GM12878 (cell line): ENCODE measurements at regions not wholly inside any gene's neighbourhood (a gene's known extent, or its start where the extent isn't known, plus 50 kb on each side); places are given as distances from the start of the nearest gene placed in this dataset.
A peak's percentile ranks its signal among the peaks of the same experiment; 100 is the strongest.

ENCODE experiments used
- BCL11A ChIP-seq: IDR thresholded peaks from 2 replicates; pipeline ENCODE4 v1.6.1; 2011; ENCODE audit warnings: low read depth, low read length
- CBX3 ChIP-seq: fragments of 200-600 bp; sonication (generic); IDR thresholded peaks from 2 replicates; pipeline ENCODE4 v1.6.1; 2016; ENCODE audit warnings: low read depth, borderline replicate concordance
- CREB1 ChIP-seq: IDR thresholded peaks from 2 replicates; pipeline ENCODE4 v1.6.1; 2012; ENCODE audit warnings: low read depth, mild to moderate bottlenecking, inconsistent platforms
- ETV6 ChIP-seq, 2 experiments: fragments of 450-650 bp in 1 of 2; IDR thresholded peaks in 1 of 2; conservative IDR thresholded peaks in 1 of 2; 2 replicates each; pipeline ENCODE4 v1.6.1; 2014; ENCODE audit warnings: antibody characterized with exemption in 1 of 2, borderline replicate concordance in 1 of 2, low read depth in 1 of 2, mild to moderate bottlenecking in 1 of 2, moderate library complexity in 1 of 2
- HDAC2 ChIP-seq: fragments of 200-600 bp; sonication (generic); IDR thresholded peaks from 2 replicates; pipeline ENCODE4 v1.6.1; 2017
- IKZF1 ChIP-seq: fragments of 450-650 bp; conservative IDR thresholded peaks from 2 replicates; pipeline ENCODE4 v1.6.1; 2017; ENCODE audit warnings: antibody characterized with exemption, mild to moderate bottlenecking
- IRF4 ChIP-seq: IDR thresholded peaks from 2 replicates; pipeline ENCODE4 v1.6.1; 2011; ENCODE audit warnings: low read depth, low read length
- JUND ChIP-seq: IDR thresholded peaks from 2 replicates; pipeline ENCODE4 v1.6.1; 2012; ENCODE audit warnings: low read depth, mild to moderate bottlenecking, low read length, improper control_type of control experiment, moderate library complexity
- MYB ChIP-seq: fragments of 150-350 bp; IDR thresholded peaks from 2 replicates; pipeline ENCODE4 v1.6.1; 2014; ENCODE audit warnings: mild to moderate bottlenecking, low read depth, low read length, borderline replicate concordance
- NBN ChIP-seq: fragments of 450-650 bp; IDR thresholded peaks from 2 replicates; pipeline ENCODE4 v1.6.1; 2016
- NFYB ChIP-seq: IDR thresholded peaks from 2 replicates; pipeline ENCODE4 v1.6.1; 2011; ENCODE audit warnings: low read depth, mild to moderate bottlenecking, low read length, improper control_type of control experiment, moderate library complexity; ENCODE audit not compliant: insufficient read depth
- POU2F2 ChIP-seq: IDR thresholded peaks from 3 replicates; pipeline ENCODE4 v1.6.1; 2011; ENCODE audit warnings: low read depth, mild to moderate bottlenecking, low read length, borderline replicate concordance
- RAD51 ChIP-seq: fragments of 450-650 bp; IDR thresholded peaks from 2 replicates; pipeline ENCODE4 v1.6.1; 2016; ENCODE audit warnings: moderate library complexity, mild to moderate bottlenecking, inconsistent platforms
- RCOR1 ChIP-seq: conservative IDR thresholded peaks from 2 replicates; pipeline ENCODE4 v1.6.1; 2012; ENCODE audit warnings: low read depth, low read length, improper control_type of control experiment
- SMAD1 ChIP-seq: fragments of 450-650 bp; IDR thresholded peaks from 2 replicates; pipeline ENCODE4 v1.6.1; 2018; ENCODE audit warnings: mild to moderate bottlenecking, low read depth; ENCODE audit not compliant: partially characterized antibody
- TF ChIP-seq, protein P1 (sequence below): fragments of 450-650 bp; formaldehyde crosslinking; IDR thresholded peaks from 2 replicates; pipeline ENCODE4 v1.4.0; 2022; ENCODE audit warnings: mild to moderate bottlenecking, moderate library complexity
- TF ChIP-seq, protein P2 (sequence below): fragments of 450-650 bp; IDR thresholded peaks from 2 replicates; pipeline ENCODE4 v1.6.1; 2017; ENCODE audit warnings: low read depth, mild to moderate bottlenecking, moderate library complexity
- TF ChIP-seq, protein P3 (sequence below): fragments of 450-650 bp; formaldehyde crosslinking; IDR thresholded peaks from 2 replicates; pipeline ENCODE4 v1.4.0; 2020; ENCODE audit warnings: mild to moderate bottlenecking, moderate library complexity
- TF ChIP-seq, protein P4 (sequence below): fragments of 450-650 bp; IDR thresholded peaks from 2 replicates; pipeline ENCODE4 v1.6.1; 2016; ENCODE audit warnings: mild to moderate bottlenecking

DNA sequence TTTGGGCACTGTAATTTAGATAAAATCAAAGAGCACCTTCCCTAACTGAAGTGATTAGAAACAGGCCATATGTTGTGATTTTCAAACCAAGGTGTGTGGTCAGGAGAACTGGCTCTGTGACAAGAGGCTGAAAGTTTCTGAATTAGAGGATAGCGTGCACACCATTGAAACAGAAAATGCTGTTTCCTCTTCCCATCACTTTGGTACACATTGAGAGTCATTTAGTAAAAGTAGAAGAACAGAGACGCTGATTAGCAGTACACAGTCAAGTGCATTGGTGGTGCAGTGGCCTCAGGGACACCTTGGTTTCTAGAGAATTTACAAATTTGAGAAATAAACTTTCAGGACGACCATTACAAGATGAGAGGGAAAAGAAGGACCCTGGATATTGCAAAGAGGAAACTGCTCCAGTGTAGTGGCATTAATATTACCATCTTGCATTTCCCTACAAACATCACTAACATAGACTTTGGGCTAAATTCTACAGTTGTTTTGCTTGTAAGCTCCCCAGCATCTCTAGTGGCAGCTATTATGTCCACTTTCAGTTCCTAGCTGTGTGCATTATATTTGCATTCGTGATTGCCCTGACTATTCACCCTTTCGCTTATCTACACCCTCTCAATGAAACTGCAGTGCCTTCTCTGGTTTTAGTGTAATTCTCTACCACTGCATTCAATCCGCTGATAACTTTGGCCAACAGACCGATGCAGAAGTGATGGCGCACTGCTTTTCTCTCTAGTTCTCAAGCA is 728.1 kb upstream of the GRM7 start (continued):
- TF ChIP-seq, protein P1, sequence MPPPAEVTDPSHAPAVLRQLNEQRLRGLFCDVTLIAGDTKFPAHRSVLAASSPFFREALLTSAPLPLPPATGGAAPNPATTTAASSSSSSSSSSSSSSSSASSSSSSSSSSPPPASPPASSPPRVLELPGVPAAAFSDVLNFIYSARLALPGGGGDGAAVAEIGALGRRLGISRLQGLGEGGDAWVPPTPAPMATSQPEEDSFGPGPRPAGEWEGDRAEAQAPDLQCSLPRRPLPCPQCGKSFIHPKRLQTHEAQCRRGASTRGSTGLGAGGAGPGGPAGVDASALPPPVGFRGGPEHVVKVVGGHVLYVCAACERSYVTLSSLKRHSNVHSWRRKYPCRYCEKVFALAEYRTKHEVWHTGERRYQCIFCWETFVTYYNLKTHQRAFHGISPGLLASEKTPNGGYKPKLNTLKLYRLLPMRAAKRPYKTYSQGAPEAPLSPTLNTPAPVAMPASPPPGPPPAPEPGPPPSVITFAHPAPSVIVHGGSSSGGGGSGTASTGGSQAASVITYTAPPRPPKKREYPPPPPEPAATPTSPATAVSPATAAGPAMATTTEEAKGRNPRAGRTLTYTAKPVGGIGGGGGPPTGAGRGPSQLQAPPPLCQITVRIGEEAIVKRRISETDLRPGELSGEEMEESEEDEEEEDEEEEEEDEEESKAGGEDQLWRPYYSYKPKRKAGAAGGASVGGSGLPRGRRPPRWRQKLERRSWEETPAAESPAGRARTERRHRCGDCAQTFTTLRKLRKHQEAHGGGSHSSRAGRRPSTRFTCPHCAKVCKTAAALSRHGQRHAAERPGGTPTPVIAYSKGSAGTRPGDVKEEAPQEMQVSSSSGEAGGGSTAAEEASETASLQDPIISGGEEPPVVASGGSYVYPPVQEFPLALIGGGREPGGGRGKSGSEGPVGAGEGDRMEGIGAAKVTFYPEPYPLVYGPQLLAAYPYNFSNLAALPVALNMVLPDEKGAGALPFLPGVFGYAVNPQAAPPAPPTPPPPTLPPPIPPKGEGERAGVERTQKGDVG = no peak
- TF ChIP-seq IRF4 = 0 out of 2 replicates have a peak, but pooled peaks have one; percentile 38
- no peak for TF ChIP-seq CREB1
- no peak for TF ChIP-seq NFYB
- TF ChIP-seq RCOR1 = no peak
- no peak for TF ChIP-seq HDAC2
- peak; percentile 81 for TF ChIP-seq BCL11A
- TF ChIP-seq, protein P2, sequence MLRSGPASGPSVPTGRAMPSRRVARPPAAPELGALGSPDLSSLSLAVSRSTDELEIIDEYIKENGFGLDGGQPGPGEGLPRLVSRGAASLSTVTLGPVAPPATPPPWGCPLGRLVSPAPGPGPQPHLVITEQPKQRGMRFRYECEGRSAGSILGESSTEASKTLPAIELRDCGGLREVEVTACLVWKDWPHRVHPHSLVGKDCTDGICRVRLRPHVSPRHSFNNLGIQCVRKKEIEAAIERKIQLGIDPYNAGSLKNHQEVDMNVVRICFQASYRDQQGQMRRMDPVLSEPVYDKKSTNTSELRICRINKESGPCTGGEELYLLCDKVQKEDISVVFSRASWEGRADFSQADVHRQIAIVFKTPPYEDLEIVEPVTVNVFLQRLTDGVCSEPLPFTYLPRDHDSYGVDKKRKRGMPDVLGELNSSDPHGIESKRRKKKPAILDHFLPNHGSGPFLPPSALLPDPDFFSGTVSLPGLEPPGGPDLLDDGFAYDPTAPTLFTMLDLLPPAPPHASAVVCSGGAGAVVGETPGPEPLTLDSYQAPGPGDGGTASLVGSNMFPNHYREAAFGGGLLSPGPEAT = no peak
- TF ChIP-seq POU2F2 = peak; percentile 74; the same call in 1 of the 3 replicates
- no peak for TF ChIP-seq SMAD1
- TF ChIP-seq, protein P3, sequence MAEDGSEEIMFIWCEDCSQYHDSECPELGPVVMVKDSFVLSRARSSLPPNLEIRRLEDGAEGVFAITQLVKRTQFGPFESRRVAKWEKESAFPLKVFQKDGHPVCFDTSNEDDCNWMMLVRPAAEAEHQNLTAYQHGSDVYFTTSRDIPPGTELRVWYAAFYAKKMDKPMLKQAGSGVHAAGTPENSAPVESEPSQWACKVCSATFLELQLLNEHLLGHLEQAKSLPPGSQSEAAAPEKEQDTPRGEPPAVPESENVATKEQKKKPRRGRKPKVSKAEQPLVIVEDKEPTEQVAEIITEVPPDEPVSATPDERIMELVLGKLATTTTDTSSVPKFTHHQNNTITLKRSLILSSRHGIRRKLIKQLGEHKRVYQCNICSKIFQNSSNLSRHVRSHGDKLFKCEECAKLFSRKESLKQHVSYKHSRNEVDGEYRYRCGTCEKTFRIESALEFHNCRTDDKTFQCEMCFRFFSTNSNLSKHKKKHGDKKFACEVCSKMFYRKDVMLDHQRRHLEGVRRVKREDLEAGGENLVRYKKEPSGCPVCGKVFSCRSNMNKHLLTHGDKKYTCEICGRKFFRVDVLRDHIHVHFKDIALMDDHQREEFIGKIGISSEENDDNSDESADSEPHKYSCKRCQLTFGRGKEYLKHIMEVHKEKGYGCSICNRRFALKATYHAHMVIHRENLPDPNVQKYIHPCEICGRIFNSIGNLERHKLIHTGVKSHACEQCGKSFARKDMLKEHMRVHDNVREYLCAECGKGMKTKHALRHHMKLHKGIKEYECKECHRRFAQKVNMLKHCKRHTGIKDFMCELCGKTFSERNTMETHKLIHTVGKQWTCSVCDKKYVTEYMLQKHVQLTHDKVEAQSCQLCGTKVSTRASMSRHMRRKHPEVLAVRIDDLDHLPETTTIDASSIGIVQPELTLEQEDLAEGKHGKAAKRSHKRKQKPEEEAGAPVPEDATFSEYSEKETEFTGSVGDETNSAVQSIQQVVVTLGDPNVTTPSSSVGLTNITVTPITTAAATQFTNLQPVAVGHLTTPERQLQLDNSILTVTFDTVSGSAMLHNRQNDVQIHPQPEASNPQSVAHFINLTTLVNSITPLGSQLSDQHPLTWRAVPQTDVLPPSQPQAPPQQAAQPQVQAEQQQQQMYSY = no peak
- TF ChIP-seq IKZF1 = peak; percentile 39
- no peak for TF ChIP-seq MYB
- TF ChIP-seq, protein P4, sequence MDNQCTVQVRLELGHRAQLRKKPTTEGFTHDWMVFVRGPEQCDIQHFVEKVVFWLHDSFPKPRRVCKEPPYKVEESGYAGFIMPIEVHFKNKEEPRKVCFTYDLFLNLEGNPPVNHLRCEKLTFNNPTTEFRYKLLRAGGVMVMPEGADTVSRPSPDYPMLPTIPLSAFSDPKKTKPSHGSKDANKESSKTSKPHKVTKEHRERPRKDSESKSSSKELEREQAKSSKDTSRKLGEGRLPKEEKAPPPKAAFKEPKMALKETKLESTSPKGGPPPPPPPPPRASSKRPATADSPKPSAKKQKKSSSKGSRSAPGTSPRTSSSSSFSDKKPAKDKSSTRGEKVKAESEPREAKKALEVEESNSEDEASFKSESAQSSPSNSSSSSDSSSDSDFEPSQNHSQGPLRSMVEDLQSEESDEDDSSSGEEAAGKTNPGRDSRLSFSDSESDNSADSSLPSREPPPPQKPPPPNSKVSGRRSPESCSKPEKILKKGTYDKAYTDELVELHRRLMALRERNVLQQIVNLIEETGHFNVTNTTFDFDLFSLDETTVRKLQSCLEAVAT = no peak
- TF ChIP-seq JUND = no peak
- no peak for TF ChIP-seq CBX3
- peak in 1 of 2 experiments; percentile 45; a peak in 1 of 4 replicates for TF ChIP-seq ETV6 (conservative IDR thresholded peaks at IDR 0.05 in 1 of 2, IDR thresholded peaks at IDR 0.05 in 1 of 2; ENCODE audit: borderline replicate concordance in 1 of 2, low read depth in 1 of 2)
- no peak for TF ChIP-seq RAD51
- no peak for TF ChIP-seq NBN
